HG02973 (cell line): ENCODE measurements at regions not wholly inside any gene's neighbourhood (a gene's known extent, or its start where the extent isn't known, plus 50 kb on each side); places are given as distances from the start of the nearest gene placed in this dataset.
"Not testable (repeated sequence)": the region's sequence is repeated elsewhere in the genome, so short reads cannot be mapped to it uniquely, and the experiment has no call there.

ENCODE experiments used
- ATAC-seq: cut with Tn5 transposase; IDR thresholded peaks from one replicate; pipeline ENCODE4 v1.9.1; 2021; ENCODE audit warnings: moderate library complexity; ENCODE audit not compliant: unreplicated experiment

DNA sequence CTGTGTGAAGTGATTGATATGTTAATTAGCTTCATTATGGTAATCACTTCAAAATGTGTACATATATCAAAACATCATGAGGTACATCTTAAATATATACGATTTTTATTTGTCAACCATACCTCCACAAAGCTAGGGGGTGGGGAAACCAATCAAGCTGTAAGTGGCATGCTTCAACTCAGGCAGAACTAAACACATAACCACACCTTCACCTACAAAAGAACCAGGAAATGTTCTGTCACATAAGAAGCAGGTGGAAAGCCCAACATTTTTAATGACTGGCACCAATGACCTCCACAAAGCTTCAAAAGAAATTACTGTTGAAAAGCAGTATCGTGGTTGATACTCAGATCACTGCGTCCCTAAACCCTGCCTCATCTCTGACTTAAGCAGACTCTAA, 867.7 kb upstream of the EEF2KMT start:
- ATAC-seq: no peak

DNA sequence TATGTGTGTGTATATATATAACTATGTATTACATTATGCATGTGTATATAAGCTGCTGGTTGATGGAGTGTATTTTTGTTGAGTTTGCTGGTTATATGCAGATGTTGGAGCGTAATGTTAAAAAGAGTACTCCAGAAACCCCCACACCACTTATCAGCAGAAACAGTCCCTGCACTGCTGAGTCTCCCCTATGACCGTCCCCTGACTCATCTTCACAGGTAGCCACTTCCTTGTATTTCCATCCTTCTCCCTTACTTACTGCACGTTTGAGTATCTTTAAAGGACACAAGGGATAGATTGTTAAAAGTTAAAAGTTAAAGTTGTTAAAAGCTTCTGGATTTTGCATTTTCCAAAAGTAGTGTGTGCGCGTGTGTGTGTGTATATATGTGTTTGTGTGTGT, 853.9 kb upstream of the EEF2KMT start:
- no peak for ATAC-seq

DNA sequence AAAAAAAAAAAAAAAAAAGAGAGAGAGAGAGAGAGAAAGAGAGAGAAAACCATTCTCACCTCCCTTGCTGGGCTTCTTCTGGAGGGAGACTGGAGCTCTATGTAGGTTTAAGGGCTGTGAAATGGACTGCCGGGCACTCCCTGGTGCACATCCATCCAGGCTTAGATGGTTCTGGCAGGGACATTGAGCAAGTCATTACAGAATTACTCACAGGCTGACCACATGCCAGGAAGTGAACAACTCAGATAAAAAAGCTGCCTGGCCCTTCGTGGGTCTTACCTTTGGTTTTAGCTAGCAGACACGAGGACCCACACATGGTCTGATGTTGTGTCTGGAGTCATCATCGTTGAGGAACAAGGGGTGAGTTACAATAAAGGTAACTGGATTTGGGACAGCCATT, 847.4 kb upstream of the EEF2KMT start:
- no peak for ATAC-seq

DNA sequence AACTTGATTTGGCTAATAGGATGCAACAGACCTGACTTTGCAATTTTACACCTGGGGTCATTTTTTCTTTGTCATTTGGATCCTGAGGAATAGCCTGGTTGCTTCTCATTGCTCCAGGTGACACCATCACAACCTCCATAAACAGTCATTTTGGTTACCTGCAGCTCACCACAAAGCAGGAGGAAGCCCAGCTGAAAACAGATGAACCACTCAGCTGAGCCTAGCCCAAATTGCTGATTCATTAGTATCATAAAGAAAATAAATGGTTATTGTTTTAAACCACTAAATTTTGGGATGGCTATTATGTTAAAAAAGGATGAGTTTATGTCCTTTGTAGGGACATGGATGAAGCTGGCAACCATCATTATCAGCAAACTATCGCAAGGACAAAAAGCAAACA, 841.0 kb upstream of the EEF2KMT start:
- ATAC-seq: no peak

DNA sequence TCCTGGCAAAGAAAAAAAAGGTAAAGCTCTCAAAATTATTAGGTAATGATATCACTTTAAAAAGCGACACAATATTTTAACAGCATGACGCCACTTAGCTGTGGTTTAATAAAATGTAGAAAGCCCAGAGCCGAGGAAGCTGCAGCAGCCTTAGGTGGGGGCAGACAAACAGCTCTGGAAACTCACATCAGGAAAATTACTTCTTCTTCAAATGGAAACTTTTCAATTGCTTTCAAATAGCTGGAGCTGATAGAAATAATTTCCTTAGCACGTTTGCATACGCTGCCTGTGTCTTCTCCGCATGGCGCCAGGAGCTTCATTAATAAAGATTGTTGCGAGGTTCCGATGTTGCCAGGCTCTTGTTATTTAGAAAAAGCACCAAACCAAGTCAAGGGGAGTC, 835.3 kb upstream of the EEF2KMT start:
- ATAC-seq: no peak

DNA sequence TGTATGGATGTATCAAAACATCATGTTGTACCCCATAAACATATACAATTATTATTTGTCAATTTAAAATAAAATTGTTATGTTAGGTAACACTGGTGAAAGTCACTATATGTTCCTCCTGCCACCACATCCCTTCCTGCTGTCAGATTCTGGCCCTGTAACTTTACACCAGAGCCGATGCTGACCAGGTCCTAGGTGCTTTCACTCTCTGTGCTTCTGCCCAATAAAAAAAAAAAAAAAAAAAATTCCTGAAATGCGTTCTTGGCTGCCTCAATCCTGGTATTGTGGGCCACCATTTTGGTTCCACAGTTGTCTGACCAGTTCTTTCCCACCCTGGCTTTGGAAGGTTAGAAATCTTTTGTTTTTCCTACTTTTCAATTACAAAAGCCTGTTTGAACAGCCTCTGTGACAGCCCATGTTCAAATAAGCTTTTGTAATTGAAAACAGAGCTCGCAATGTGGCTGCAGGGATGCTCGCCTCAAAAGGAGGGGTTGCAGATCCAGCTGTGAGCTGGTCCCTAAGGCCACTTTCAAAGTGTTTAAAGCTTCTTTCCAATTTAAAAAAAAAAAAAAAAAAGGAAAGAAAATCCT, 831.0 kb upstream of the EEF2KMT start:
- no peak for ATAC-seq

DNA sequence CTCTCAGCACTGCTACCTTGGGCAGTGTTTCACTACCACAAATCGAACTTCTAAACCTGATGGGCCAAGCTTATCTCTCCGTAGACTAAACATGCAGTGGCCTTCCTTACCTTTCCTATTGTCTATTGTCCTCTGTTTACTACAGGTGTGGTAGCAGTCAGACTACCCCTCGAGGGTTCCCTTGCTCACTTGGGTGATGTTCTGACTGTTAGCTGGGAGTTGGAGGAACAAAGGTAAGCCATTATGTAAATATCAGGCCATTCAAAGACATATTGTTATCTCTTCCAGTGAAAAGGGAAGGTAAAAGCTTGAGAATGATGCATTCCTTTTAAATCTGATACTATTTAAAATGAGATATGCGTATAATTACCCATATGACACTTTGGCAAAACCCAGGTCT, 828.3 kb upstream of the EEF2KMT start:
- no peak for ATAC-seq

DNA sequence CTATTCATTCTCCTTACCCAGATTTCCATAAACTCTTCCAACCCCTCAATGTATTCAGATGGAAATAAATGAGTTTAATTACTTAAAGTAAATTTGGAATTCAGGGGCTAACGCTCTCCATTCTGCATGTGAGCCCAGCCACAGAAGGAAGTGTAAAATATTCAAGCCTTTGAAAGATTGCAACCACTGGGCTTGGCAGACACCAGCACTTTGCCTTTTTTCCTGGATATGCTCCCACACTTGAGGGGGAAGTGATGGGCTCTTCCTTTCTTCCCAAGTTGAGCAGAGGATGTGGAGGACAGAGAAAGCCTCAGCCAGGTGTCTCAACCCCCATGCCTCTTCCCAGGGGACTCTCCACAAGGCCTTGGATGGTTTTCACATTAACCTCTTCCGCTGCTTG, 825.1 kb upstream of the EEF2KMT start:
- ATAC-seq: no peak

DNA sequence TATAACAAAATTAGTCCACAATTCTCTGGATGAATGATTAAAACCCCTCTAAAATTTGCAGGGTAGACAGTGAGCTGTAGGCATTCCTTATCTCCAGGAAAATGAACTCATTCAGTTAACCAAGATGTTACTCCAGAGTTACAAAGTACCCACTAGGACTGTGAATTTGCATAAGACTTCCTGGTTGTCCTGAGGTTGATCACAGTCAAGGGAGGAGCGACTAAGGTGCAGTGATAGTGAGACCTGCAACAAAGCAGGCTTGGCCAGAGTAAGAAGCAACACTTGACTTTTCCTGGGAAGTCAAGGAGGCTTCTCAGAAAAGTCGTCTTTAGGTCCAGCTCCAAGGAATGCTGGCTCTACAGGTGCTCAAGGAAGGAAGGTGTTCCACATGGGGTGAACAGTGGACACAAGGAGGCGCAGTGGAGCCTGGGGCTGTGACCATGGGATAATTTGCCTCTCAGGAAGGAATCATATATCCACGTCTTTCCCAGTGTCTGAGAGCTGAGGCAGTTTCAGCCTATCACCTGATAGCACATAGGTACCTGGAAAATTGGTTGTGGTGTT, 821.1 kb upstream of the EEF2KMT start:
- ATAC-seq: no peak

DNA sequence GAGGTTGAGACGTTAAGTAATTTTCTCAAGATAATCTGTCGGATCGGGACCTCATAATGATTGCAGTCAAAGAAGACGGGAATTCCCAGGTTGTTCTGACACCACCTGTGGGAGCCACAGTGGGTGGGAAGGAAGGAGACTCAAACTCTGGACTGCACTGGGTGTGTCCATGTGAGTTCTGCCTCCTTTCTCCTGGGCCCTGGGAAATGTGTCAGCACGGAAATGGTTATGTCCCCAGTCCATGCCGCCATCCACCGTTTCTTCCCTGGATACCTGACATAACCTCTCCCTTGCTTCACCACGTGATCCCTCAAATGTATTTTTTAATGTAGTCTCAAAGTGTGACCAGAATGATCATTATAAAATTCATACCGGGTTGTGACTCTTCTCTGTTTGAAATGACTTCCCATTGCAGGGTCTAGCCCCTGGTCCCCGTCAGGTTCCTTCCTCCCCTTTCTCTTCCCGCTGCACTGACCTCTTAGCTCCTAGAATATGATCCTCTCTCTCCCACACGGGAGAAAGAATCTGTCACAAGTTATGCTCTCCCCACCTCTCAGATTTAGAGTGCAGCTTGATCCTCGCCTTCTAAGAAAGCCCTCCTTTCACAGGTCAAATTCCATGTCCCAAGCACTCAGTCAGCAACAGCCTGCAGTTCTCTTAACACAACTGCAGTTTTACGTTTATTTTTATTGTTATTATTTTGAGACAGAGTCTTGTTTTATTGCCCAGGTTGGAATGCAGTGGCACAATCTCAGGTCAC, 820.0 kb upstream of the EEF2KMT start:
- ATAC-seq: no peak

DNA sequence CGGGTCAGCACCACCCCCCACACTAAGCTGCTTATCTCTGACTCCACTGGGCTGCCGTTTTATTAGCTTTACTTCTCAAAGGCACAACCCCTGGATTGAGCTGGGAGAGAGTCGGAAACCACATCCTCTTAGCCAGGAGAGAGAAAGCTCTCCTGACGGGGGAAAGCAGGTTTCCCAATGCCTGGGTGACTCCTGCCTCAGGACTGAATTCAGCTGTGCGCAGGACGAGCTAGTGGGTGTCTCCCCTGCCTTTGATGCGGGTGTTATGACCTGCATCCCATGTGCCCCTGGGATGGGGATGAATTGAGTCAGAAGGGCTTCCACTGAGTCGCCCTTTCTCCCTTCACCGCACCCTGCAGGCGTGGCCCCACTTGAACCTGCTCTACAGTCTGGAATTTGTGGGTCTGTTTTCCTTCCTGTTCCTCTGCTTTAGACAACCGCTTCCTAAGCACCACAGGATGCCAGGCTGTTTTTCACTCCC, 819.2 kb upstream of the EEF2KMT start:
- no peak for ATAC-seq

DNA sequence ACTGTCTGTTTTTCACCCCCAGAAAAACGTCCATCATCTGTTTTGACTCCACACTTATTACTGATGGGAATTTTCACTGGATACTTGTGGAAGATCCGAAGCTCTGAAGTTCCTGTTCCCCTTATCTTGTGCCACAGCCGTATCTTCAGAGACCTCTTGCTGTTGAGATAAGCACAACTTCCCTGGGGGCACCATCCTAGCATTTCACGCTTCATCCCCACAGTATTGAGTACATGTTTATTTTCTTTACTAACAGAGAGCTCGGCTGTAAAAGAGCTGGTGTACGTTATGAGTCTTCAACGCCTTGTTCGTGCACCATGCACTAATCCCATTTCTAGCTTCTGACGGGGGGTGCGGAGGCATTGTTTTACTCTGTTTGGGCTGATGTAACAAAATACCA, 813.6 kb upstream of the EEF2KMT start:
- no peak for ATAC-seq

DNA sequence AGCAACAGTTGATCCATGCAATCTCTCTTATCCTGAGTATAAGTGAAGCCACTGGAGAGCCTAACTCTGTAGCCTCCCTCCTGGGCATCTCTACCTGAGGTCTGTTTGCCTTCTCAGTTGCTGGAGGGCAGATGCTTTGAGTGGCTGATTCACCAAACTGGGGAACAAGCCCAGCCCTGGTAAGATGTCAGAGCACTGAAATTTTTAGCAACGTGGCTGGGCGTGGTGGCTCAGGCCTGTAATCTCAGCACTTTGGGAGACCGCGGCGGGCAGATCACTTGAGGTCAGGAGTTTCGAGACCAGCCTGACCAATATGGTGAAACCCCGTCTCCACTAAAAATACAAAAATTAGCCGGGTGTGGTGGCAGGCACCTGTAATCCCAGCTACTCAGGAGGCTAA, 812.0 kb upstream of the EEF2KMT start:
- not testable (repeated sequence) for ATAC-seq

DNA sequence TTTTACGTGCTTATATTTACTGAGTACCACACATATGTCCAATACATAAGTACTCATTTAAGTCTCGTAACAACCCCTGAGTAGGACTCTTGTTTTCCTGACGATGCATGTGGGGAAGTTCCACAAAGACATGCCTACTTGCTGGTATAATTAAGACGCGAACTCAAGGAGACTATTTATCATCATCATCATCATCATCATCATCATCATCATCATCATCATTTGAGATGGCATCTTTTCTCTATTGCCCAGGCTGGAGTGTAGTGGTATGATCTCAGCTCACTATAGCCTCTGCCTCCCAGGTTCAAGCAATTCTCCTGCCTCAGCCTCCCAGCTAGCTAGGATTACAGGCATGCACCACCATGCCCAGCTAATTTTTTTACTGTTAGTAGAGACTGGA, 809.9 kb upstream of the EEF2KMT start:
- ATAC-seq: no peak

DNA sequence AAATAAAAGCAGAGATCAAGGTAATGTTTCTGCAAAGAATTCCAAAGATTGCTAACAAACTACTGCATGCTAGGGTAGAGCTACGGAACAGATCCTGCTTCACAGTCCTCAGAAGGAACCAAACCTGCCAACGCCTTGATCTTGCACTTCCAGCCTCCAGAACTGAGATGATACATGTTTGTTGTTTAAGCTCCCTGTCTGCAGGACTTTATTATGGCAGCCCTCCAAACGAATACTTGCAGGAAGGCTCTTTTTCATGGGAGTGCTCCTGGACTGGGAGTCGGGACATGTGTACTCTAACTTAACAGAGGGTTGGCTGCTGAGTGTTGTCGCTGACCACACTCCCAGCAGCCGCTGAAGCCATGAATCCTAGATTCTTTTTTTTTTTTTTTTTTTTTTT, 808.8 kb upstream of the EEF2KMT start:
- no peak for ATAC-seq

DNA sequence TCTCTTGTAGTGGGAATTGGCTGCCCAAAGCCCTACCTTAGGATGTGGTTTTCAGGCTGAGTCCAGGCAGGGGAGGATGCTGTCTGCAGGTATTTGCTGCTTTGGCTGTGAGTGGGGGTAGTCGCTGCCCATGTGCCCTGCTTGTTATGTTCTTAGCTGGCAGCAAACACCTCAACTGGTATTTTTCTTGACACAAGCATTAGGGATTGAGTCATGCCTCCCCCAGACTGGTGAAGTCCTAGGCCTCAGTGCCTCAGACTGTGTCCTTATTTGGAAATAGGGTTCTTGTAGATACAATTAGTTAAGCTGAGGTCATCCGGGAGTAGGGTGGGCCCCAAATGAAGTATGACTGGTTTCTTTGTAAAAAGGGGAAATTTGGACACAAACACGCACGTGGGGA, 808.3 kb upstream of the EEF2KMT start:
- no peak for ATAC-seq

DNA sequence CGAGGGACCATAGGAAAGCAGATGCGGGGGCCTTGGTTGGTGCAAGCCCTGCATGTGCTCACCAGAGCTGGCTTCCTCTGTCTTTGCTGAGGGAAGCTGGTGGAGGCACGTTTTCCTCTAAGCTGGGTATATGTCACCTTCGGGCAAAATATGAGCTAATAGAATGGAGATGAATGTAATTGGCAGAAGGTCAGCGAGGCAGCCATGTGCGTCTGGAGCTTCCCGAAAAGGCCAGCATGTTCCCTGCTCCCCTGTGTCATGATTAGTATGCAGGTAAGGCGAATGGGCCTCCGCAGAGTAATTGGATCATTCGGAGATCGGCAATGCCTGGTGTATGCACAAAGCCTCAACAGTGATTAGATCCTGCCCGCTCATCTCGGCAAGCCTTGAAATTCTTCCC, 806.2 kb upstream of the EEF2KMT start:
- no peak for ATAC-seq

DNA sequence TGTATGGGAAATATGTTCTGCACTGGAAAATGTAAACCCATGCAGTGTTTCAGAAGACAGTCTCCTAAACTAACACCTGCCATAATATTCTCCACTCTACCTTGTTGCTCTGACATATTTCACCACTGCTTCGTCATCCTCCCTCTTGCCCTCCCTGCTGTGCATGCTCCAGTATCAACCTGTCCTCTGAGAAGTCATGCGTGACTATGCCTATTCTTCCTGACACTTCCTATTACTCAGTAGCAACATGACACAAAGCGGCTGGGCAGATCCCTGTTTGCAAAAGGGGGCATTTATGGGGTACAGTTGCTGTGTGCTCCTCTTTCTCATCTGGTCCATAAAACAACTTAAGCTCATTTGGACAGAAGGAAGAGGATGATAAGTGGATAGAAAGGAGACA, 805.6 kb upstream of the EEF2KMT start:
- no peak for ATAC-seq

DNA sequence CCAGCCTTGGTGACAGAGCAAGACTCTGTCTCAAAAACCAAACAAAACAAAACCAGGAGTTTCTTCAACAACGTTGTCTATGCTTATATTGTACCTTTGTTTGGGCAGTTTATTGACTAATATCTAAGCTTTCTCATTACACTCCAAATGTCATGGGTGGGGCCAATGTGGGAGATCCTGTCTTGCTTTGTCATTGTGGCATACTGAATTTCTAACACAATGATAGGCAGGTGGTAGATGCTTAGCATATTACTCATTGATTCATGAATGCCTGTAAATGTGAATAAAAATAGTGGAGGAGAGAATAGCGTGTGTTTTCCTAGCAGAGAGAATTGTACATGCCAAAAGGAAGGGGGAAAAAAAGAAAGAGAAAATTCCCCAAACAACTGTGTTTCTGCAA, 802.5 kb upstream of the EEF2KMT start:
- ATAC-seq: no peak

DNA sequence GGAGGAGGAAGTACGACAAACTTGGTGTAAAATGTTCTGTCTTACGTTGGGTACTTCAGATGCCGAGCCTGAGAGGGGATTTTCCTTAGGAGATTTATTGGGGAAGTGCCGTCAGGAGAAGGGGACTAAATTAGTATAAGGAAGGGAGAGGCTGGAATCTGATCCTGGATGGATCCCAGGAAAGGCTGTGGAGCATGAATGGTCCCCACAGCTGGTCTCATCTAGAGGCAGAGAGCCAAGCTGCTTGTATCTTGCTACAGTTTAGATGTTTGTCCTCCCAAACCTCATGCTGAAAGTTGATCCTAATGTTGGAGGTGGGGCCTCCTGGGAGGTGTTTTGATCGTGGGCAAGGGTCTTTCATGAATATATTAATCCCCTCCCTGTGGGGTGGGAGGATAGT, 798.4 kb upstream of the EEF2KMT start:
- no peak for ATAC-seq

DNA sequence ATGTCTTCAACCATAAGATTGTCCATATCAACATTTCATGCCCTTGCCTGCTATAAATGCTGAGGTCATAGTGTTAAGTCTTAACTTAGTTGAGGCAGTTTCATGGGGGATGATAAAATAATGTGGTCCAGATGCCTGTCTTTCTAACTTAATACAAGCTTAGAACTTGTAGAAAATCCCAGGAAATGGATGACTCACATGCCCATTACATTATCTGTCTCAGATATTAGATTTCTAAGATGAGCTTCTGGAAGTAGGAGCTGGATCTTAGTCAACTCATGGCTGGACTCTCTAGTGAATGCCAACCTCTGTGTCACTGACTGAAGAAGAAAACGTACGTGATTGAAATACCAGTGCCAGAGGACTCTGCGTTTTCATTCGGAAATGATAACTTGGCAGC, 797.5 kb upstream of the EEF2KMT start:
- no peak for ATAC-seq

DNA sequence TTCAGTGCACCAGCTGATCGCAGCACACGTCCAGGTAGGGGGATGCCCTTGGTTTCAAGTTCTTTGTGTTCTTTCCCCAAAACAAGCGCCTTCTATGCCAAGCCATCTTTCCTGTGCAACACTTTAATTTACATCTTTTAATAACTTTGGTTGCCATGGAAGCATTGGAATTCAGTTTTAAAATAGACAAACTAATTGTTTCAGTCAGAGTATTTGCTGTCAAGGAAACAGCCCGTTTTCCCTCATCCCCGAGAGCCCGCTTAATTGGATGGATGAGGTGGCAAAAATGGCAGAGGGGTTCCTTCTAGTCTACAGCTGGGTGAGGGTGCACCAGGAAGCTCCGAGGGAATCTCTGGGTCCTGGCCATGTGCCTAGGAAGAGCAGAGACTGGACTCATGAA, 793.7 kb upstream of the EEF2KMT start:
- no peak for ATAC-seq

DNA sequence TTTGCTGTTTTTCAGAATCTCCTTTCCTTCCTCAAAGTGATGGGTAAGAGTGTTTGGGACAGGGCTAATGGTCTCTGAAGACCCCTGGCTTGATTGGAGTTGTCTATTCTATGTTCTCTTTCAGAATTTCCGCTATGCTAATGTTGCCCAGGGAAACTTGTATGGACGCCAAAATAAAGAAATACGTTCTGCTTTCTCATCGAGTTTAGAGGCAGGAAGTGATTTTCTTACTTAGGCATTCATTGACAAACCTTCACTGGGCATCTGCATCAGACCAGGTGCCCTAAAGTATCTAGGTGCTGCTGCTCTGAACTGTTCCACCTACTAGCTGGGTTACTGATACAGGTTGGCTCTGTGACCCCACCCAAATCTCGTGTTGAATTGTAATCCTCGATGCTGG, 787.9 kb upstream of the EEF2KMT start:
- ATAC-seq: no peak
